Activated naive CD4-positive, alpha-beta T cell treated with anti-CD3 and anti-CD28 coated beads, Interleukin-2, amount 50 U/mL, for 72 hours (primary cell): ENCODE measurements at regions not wholly inside any gene's neighbourhood (a gene's known extent, or its start where the extent isn't known, plus 50 kb on each side); places are given as distances from the start of the nearest gene placed in this dataset.
A peak's percentile ranks its signal among the peaks of the same experiment; 100 is the strongest.

Source experiments
- ATAC-seq, 2 donors: fragments of 150-1000 bp; cut with Tn5 transposase; 2 replicates each; pipeline ENCODE4 v1.10.0; 2021; ENCODE audit warnings: mild to moderate bottlenecking in 2 of 2, moderate library complexity in 2 of 2
- DNase-seq, 2 donors: peaks; one replicate each; pipeline ENCODE4 v3.0.0; 2021 to 2022; ENCODE audit warnings: low spot score in 2 of 2
- H3K27ac Mint-ChIP-seq, 2 donors: one replicate each; pipeline ENCODE4 v1.8.0; 2022; ENCODE audit warnings: mild to moderate bottlenecking in 2 of 2, mixed read lengths in 2 of 2
- H3K36me3 Mint-ChIP-seq, 2 donors: one replicate each; pipeline ENCODE4 v1.8.0; 2022; ENCODE audit warnings: mixed read lengths in 2 of 2
- H3K9me3 Mint-ChIP-seq, 2 donors: one replicate each; pipeline ENCODE4 v1.8.0; 2022; ENCODE audit warnings: mixed read lengths in 2 of 2

DNA sequence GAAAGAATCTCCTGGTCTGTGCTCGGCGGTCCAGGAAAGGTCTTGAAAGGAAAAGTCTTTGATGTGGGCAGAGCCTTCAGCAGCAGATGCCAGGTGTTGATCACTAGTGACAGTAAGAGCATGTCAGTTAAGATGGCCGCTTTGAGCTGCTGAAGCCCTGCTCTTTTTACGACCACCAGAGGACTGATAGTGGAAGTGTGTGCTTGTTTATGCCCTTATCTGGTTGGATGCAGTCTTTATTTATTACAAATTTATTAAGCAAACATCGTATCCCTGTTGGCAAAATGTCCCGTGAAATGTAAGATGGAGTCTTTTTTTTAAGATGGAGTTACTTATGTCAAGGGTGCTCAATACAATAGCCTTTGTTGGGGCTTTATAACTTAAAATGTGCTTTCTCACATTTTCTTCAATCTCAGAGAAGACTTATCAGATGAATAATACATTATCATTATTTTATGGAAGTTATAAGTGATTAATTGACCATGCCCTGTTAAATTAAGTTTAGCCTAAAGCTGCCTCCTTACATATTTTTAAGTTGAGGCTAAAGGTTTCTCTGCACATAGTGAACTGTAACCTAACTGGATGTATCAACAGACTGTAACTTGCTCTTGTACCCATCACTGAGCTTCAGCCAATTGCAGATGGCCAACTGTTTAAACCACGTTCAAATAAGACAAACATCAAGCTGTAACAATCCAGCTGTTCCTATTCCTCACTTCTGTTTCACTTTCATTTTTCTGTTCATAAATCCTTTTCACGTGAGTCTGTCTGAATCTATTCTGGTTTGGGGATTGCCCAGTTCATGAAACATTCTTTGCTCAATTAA is 97.4 kb upstream of the PIK3CG start:
- DNase-seq (no peak), ATAC-seq (peak; percentile 21 to 70)
- no peaks in the 10 kb centered on the region for H3K36me3 Mint-ChIP-seq
- H3K27ac Mint-ChIP-seq: peak overlapping the region; percentile 84 to 86
- no peaks in the 10 kb centered on the region for H3K9me3 Mint-ChIP-seq

DNA sequence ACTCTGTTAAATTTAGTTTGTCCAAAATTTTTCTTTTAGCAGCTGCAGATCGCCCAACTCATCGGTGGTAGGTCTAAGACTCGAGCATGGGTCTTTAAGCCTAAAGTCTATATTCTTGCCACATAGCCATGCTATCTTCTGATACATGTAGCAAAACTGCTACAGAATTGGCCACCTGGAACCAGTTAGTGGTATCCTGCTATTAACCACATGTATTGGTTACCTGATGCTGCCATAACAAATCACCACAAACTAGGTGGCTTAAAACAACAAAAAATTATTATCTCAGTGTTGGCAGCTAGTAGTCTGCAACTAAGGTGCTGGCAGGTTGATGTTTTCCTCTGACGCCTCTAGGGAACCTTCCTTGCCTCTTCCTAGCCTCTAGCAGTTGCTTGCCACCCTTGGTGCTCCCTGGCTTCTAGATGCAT is 96.7 kb upstream of the PIK3CG start:
- H3K9me3 Mint-ChIP-seq: no peaks in the 10 kb centered on the region
- peak; percentile 13 to 14 for ATAC-seq
- peak overlapping the region in 1 of 2 donors; percentile 86 for H3K27ac Mint-ChIP-seq

DNA sequence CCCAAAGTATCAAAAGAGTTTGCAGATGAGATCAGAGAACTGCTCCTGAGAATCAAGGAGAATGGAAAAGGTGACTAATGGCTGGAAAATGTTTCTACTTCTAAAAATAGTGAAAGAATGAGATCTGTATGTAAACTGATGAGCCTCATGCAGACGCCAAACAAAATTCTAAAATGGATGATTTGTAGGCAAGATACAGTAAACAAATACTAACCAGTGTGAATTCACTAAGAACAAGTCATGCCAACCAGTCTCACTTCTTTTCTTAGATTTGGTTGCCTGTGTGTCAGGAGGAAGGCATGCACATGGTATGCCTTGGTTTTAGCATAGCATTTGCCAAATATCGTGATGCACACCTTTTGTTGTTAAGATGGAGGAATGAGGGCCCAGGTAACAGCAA is 94.9 kb upstream of the PIK3CG start:
- Mint-ChIP-seq H3K36me3 (peaks cover 0 to 5% of the 10 kb centered on the region in 2 donors), H3K27ac (peak overlapping the region in 1 of 2 donors; percentile 37), H3K9me3 (no peaks in the 10 kb centered on the region)
- DNase-seq (no peak), ATAC-seq (no peak)

More for the DNA sequence above, 96.7 kb upstream of the PIK3CG start:
- no peak for DNase-seq
- no peaks in the 10 kb centered on the region for H3K36me3 Mint-ChIP-seq

DNA sequence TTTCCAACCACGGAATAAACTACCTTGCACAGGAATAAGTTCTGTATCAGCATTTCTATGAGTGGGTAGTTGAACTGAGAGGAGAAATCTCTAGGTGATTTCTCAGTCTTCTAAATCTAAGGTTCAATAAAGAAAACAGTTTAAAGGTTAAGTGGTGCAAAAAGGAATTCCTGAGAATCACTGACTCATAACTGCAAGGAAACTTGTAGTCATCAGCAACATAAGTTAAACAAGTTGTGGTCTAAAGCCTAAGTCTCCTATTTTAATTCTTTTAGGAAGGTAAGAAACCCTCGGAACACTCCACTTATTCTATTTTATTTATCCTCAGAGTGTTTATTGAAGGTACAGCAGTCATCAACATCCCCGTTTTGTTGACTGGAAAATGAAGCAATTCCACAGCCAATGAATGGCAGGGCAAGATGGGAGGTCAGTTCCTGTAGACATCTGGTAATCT is 92.4 kb upstream of the PIK3CG start:
- Mint-ChIP-seq H3K9me3 (peaks cover 8 to 10% of the 10 kb centered on the region in 2 donors), H3K27ac (peak overlapping the region; percentile 81 to 88), H3K36me3 (peaks cover 0 to 6% of the 10 kb centered on the region in 2 donors)
- ATAC-seq (peak; percentile 74 to 87), DNase-seq (no peak)

DNA sequence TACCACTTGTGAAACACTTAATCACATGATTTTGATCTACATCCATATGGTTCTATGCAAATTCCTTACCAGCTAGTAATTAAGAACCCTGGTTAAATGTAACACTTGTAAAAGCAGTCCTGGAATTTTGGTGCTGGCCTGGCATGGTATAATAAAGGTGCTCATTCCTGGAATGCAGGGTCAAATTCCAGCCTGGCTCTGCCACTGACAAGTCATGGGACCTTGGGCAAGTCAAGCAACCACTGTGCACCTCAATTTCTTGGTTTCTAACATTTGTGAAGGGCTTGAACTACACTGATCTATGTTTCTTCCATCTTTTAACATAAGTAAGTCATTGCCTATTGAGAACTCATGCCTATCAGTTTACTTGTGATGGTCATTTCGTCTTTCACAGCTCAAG is 91.9 kb upstream of the PIK3CG start:
- peaks cover 8 to 13% of the 10 kb centered on the region in 2 donors for H3K9me3 Mint-ChIP-seq
- DNase-seq: no peak
- ATAC-seq: no peak
- H3K27ac Mint-ChIP-seq: peak overlapping the region in 1 of 2 donors; percentile 88
- H3K36me3 Mint-ChIP-seq: peaks cover 0 to 6% of the 10 kb centered on the region in 2 donors

DNA sequence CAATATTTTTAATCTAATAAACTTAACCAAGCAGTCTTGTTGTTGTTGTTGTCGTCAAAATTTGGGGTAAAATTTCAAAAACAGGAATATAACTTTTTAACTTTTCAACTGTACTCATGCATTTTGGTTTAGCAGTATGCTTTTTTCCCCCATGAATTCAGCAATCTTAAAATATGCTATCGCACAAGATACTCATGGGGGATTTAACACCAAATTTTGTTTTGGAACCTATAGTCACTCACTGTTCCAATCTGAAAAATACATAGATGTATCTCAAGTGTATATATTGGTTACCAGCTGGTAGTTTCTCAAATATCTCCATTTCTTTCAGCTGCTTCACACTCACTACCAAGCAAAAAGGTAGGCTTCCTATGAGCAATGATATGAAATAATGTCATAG is 91.4 kb upstream of the PIK3CG start:
- ATAC-seq: no peak
- Mint-ChIP-seq H3K9me3 (peaks cover 8 to 13% of the 10 kb centered on the region in 2 donors), H3K36me3 (peaks cover 0 to 6% of the 10 kb centered on the region in 2 donors), H3K27ac (no peak overlapping the region)
- DNase-seq: no peak

DNA sequence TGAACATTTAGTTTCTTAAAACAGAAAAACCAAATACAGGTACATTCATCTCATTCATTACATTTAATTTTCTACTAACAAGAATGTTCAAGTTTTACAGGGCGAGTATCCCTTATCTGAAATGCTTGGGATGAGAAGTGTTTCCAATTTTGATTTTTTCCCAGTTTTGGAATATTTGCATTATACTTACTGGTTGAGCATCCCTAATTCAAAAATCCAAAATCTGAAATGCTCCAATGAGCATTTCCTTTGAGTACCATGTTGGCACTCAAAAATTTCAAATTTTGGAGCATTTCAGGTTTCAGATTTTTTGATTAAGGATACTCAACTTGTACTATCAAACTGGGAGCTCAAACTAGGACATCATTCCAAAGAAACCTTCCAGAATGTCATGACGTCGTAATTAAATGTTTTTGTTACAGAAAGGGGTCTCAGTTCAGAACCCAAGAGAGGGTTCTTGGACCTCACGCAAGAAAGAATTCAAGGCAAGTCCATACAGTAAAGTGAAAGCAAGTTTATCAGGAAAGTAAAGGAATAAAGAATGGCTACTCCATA is 90.8 kb upstream of the PIK3CG start:
- DNase-seq (no peak), ATAC-seq (no peak)
- H3K27ac Mint-ChIP-seq: no peak overlapping the region
- H3K9me3 Mint-ChIP-seq: peaks cover 8 to 13% of the 10 kb centered on the region in 2 donors
- peaks cover 0 to 6% of the 10 kb centered on the region in 2 donors for H3K36me3 Mint-ChIP-seq

DNA sequence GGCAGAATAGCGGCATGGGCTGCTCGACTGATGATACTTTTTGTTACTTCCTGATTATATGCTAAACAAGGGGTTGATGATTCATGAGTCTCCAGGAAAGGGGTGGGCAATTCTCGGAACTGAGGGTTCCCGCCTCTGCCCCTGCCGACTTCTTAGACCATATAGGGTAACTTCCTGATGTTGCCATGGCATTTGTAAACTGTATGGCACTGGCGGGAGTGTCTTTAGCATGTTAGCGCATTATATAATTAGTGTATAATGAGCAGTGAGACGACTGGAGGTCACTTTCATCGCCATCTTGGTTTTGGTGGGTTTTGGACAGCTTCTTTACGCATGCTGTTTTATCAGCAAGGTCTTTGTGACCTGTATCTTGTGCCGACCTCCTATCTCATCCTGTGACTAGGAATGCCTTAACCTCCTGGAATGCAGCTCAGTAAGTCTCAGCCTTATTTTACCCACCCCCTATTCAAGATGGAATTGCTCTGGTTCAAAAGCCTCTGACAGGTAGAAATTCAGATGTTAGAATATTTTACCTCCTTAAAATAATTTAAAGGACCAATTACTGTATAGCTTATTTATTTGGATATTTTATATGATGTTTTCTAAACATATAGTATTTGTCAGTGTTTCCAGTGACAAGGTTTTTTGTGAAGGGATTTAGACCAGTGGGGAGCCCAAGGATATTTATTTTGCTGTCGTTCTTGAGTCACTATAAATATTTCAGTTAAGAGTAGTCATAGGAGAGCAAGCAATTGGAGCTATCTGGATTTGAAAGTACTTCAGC is 90.1 kb upstream of the PIK3CG start:
- peaks cover 0 to 6% of the 10 kb centered on the region in 2 donors for H3K36me3 Mint-ChIP-seq
- H3K27ac Mint-ChIP-seq: no peak overlapping the region
- H3K9me3 Mint-ChIP-seq: peaks cover 8 to 13% of the 10 kb centered on the region in 2 donors
- peak in 1 of 2 donors; percentile 16 for DNase-seq
- ATAC-seq: no peak

DNA sequence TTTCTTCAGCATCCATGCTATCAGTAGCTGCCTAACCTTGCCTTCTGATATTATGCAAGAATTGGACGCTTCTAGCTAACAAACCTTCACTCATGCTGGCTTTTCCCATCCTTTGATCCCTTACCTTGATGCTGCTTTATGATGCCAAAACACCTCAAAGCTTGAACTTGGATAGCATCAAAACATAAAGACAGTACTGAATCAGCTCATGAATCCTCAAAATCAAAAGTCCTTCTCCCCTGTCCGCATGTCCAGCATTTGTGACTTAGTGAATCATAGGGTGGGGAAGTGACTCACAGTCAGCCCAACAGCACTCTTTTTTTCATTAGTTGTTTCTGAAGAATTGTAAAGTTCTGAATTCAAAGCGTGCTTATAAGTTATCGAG is 89.5 kb upstream of the PIK3CG start:
- DNase-seq: no peak
- Mint-ChIP-seq H3K9me3 (peaks cover 8 to 13% of the 10 kb centered on the region in 2 donors), H3K27ac (peak overlapping the region in 1 of 2 donors; percentile 54), H3K36me3 (peaks cover 0 to 6% of the 10 kb centered on the region in 2 donors)
- peak in 1 of 2 donors; percentile 76 for ATAC-seq

DNA sequence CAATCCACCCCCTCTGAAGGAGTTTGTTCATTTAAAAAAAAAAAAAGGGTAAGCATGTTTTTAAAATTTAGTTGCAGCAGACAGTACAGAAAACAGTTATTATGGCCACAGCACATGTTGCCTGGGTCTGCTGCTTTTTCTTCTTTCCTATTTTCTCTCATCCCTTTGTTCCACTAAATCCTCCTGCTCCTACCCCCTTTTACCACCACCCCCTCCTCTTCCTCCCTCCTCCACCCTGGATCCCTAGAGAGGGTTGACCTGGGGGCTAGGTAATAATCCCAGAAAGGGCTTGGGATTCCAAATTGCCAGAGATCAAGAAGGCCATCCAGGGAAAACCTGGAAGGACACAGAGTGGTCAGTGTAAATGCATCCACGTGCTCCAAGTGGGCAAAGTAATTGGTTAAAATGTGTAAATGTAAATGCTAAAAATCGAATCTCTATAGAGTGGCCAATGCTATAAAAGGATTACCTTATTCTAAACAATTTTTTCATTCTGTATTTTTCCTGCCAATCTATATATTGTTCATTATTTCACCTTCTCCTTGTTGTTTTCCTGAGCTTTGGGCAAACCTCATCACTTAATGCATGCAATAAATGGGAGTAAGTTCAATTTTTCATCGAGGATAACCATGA is 89.0 kb upstream of the PIK3CG start:
- no peak for DNase-seq
- Mint-ChIP-seq H3K27ac (peak overlapping the region in 1 of 2 donors; percentile 54), H3K36me3 (peaks cover 0 to 6% of the 10 kb centered on the region in 2 donors), H3K9me3 (peaks cover 8 to 13% of the 10 kb centered on the region in 2 donors)
- ATAC-seq: no peak

DNA sequence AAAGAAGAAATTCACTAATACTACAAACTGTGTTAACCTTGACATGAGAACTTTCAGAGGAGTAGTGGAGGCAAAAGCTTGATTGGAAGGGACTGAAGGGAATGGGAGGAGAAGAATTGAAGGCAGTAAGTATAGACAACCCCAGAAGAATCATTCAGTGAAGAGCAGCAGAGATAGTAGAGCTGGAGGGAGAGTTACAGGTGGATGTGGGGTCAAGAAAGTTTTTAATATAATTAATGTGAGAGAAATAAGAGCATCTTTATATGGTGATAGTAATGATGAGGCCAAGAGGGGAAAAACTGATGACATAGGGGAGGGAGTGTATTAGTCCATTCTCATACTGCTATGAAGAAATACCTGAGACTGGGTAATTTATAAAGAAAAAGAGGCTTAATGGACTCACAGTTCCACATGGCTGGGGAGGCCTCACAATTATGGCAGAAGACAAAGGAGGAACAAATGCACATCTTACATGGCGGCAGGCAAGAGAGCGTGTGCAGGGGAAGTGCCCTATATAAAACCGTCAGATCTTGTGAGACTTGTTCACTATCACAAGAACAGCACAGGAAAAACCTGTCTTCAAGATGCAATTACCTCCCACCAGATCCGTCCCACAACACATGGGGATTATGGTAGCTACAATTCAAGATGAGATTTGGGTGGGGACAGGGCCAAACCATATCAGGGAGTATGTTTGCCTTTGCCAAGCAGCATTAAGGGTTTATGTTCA is 88.3 kb upstream of the PIK3CG start:
- no peak overlapping the region for H3K27ac Mint-ChIP-seq
- ATAC-seq: no peak
- peaks cover 8 to 13% of the 10 kb centered on the region in 2 donors for H3K9me3 Mint-ChIP-seq
- no peak for DNase-seq
- peaks cover 0 to 6% of the 10 kb centered on the region in 2 donors for H3K36me3 Mint-ChIP-seq

DNA sequence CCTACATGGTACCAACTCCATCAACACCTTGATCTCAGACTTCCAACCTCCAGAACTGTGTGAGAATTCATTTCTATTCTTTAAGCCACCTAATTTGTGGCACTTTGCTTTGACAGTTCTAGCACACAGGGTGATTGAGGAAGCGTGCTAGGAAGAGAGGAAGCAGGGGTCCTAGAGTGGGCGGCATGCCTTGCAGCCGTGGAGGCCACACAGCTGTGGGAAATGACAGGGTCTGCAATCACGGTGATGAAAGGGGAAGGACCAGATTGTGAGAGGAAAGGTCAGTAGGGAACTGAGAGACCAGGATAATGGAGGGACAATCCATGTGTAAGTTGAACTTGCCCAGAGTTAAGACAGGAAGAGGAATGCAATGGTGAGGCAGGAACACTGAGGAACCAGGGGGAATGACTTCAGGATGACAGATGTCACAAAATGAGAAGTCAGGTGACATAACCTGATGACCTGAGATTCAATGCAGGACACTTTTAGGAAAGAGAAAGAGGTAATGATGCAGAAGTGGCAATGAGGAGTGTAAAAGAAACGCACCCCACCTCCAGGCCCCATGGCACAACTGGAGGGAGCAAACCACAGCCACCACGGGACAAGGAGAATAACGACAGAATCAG is 87.3 kb upstream of the PIK3CG start:
- H3K36me3 Mint-ChIP-seq: peaks cover 0 to 6% of the 10 kb centered on the region in 2 donors
- no peak overlapping the region for H3K27ac Mint-ChIP-seq
- DNase-seq (no peak), ATAC-seq (no peak)
- peaks cover 8 to 13% of the 10 kb centered on the region in 2 donors for H3K9me3 Mint-ChIP-seq

DNA sequence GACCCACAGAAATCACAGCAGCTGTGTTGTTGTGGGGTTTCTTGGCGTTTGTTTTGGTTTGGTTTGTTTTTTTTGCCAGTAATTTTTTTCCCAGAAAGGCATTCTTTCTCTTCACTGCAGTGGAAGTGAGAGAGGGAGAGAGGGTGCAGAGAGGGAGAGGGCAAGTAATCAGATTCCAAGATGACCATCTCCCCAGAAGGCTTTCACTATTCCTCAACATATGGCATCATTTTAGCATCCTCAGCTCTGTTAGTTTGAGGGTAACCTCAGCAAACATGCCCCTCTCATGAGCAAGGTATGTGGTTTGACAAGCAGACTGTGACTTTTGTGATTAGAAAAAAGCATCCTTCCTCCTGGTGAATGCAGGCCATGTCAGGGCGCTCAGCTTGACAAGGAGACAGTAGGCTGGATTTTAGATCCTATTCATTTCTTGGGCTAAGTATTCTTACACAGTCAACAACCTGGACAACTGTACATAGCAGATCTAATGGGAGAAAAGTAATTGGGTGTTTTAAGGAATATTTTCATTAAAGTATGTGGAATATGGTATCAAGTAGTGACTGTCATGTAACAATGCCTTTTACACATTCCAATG is 86.3 kb upstream of the PIK3CG start:
- Mint-ChIP-seq H3K36me3 (peaks cover 0 to 6% of the 10 kb centered on the region in 2 donors), H3K9me3 (peaks cover 8 to 13% of the 10 kb centered on the region in 2 donors), H3K27ac (no peak overlapping the region)
- no peak for ATAC-seq
- no peak for DNase-seq

DNA sequence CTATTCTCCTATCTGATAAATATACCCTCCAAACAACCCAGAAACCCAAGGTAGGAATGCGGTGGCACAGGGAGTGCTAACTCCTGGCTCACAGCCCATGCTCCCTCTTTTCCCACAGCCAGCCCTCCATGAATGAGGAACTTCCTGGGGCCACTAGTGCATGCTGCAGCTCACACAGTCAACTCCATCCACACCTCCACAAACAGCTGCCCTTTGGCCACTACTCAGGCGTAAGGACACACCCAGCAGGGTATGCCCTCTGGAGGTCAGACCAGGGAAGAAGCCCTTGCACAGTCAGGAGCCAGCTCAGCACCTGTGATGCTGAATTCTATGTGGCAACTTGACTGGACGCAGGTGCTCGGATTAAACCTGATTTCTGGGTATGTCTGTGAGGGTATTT is 85.2 kb upstream of the PIK3CG start:
- DNase-seq (no peak), ATAC-seq (peak in 1 of 2 donors; percentile 35)
- no peak overlapping the region for H3K27ac Mint-ChIP-seq
- peaks cover 0 to 4% of the 10 kb centered on the region in 2 donors for H3K36me3 Mint-ChIP-seq
- H3K9me3 Mint-ChIP-seq: peaks cover 8 to 13% of the 10 kb centered on the region in 2 donors

DNA sequence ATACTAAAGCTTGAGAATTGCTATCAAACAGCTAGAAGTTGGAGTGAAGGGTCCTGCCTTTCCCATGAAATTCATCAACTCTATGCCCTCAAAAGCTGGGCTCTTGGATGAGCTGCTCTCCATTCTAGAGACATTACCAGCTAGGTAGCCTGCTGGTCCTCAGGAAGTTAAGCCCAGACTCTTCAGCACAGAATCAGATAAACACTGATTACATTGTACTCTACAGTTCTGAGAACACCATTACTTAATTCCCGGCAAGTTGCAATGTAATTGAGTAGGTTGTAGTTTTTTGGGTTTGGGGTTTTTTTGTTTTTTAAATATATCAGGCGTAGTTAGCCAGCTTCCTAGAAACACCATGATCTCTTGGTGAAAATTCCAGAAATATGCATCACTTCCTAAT is 84.1 kb upstream of the PIK3CG start:
- DNase-seq: no peak
- Mint-ChIP-seq H3K9me3 (peaks cover 8 to 13% of the 10 kb centered on the region in 2 donors), H3K27ac (no peak overlapping the region)

More for the DNA sequence above, 84.1 kb upstream of the PIK3CG start:
- ATAC-seq: no peak
- no peaks in the 10 kb centered on the region for H3K36me3 Mint-ChIP-seq
